Tibial nerve (tissue), 4 donors: ENCODE measurements at regions not wholly inside any gene's neighbourhood (a gene's known extent, or its start where the extent isn't known, plus 50 kb on each side); places are given as distances from the start of the nearest gene placed in this dataset.

Experiments
- DNase-seq, 2 donors: peaks; one replicate each; pipeline ENCODE4 v3.0.0-alpha.2; 2019; ENCODE audit warnings: low spot score in 2 of 2
- H3K27ac ChIP-seq, 4 donors: fragments of 200-600 bp; sonication (generic) in 3 of 4; one replicate each; pipeline ENCODE4 v1.5.1; 2017 to 2019; ENCODE audit warnings: mild to moderate bottlenecking in 1 of 4
- H3K27me3 ChIP-seq, 2 donors: fragments of 200-600 bp; sonication (generic) in 1 of 2; one replicate each; pipeline versions ENCODE4 v1.5.1 to v1.6.0; 2017 to 2019
- H3K36me3 ChIP-seq, 3 donors: fragments of 200-600 bp; sonication (generic); one replicate each; pipeline ENCODE4 v1.5.1; 2018 to 2019
- H3K4me1 ChIP-seq, 4 donors: fragments of 200-600 bp; sonication (generic) in 3 of 4; one replicate each; pipeline ENCODE4 v1.5.1; 2017 to 2019
- H3K4me3 ChIP-seq, 4 donors: fragments of 200-600 bp; sonication (generic) in 3 of 4; one replicate each; pipeline ENCODE4 v1.5.1; 2017 to 2019; ENCODE audit warnings: mild to moderate bottlenecking in 1 of 4, moderate library complexity in 1 of 4
- H3K9me3 ChIP-seq, 4 donors: fragments of 200-600 bp; sonication (generic) in 3 of 4; one replicate each; pipeline ENCODE4 v1.5.1; 2017 to 2019
- CTCF ChIP-seq, 5 experiments: fragments of 200-600 bp in 3 of 5; fragments of 450-650 bp in 2 of 5; sonication (generic) in 3 of 5; IDR thresholded peaks; one replicate each; pipeline ENCODE4 v1.5.1; 2016 to 2019; ENCODE audit warnings: antibody characterized with exemption in 5 of 5, mild to moderate bottlenecking in 3 of 5, moderate library complexity in 2 of 5
- EP300 ChIP-seq, 2 donors: sonication (generic); formaldehyde crosslinking; IDR thresholded peaks; one replicate each; pipeline ENCODE4 v1.6.1; 2017; ENCODE audit warnings: antibody characterized with exemption in 2 of 2, mild to moderate bottlenecking in 1 of 2
- POLR2A ChIP-seq, 2 donors: fragments of 450-650 bp; IDR thresholded peaks; one replicate each; pipeline ENCODE4 v1.6.1; 2017; ENCODE audit warnings: antibody characterized with exemption in 2 of 2, mild to moderate bottlenecking in 2 of 2, moderate library complexity in 2 of 2
- WGBS, 2 donors: methylation state at CpG; one replicate each; pipeline ENCODE4 v1.1.5; 2018; 5-methylcytosine and 5-hydroxymethylcytosine counted together

- H3K4me1 ChIP-seq = peaks cover 0 to 18% (median 2%) of the 10 kb centered on the region in 4 donors
- DNase-seq = no peak
- H3K4me3 ChIP-seq = no peak overlapping the region
- H3K27ac ChIP-seq = no peak overlapping the region
- no peaks in the 10 kb centered on the region for H3K27me3 ChIP-seq
- H3K36me3 ChIP-seq = no peaks in the 10 kb centered on the region
- no peaks in the 10 kb centered on the region for H3K9me3 ChIP-seq
- 92 to 100% methylated on average over 2 of the region's 2 CpGs for WGBS, 2 donors
- no peak for TF ChIP-seq CTCF (IDR thresholded peaks at IDR 0.05)
- TF ChIP-seq POLR2A (IDR thresholded peaks at IDR 0.05) = no peak
- TF ChIP-seq EP300 (IDR thresholded peaks at IDR 0.05) = no peak
Observed at GRCh38 chr5:118552731-118553360, 435.5 kb downstream of the DTWD2 start.

- Histone ChIP-seq H3K27ac (no peak overlapping the region), H3K4me3 (no peak overlapping the region), H3K27me3 (no peaks in the 10 kb centered on the region), H3K36me3 (no peaks in the 10 kb centered on the region), H3K9me3 (no peaks in the 10 kb centered on the region), H3K4me1 (peaks cover 0 to 11% (median 0%) of the 10 kb centered on the region in 4 donors)
- TF ChIP-seq EP300 (IDR thresholded peaks at IDR 0.05) = no peak
- WGBS, 2 donors = 91 to 94% methylated on average over 2 of the region's 2 CpGs
- no peak for DNase-seq
Observed at GRCh38 chr5:118552146-118552545, 436.2 kb downstream of the DTWD2 start.

GRCh38 chr5:118551716-118552115 is 436.6 kb downstream of the DTWD2 start:
- H3K27ac ChIP-seq = no peak overlapping the region
- H3K36me3 ChIP-seq = no peaks in the 10 kb centered on the region
- H3K27me3 ChIP-seq = no peaks in the 10 kb centered on the region
- peaks cover 0 to 7% (median 0%) of the 10 kb centered on the region in 4 donors for H3K4me1 ChIP-seq
- H3K9me3 ChIP-seq = no peaks in the 10 kb centered on the region
- no peak for TF ChIP-seq POLR2A (IDR thresholded peaks at IDR 0.05)
- TF ChIP-seq CTCF (IDR thresholded peaks at IDR 0.05) = no peak
- no peak for TF ChIP-seq EP300 (IDR thresholded peaks at IDR 0.05)
- no peak overlapping the region for H3K4me3 ChIP-seq
- WGBS, 2 donors = 20 to 22% methylated on average over 1 of the region's 1 CpG
- DNase-seq = no peak

GRCh38 chr5:118551031-118551430 is 437.3 kb downstream of the DTWD2 start:
- Histone ChIP-seq H3K27me3 (no peaks in the 10 kb centered on the region), H3K36me3 (no peaks in the 10 kb centered on the region), H3K9me3 (no peaks in the 10 kb centered on the region), H3K27ac (no peak overlapping the region), H3K4me1 (peaks cover 0 to under 1% (median 0%) of the 10 kb centered on the region in 4 donors), H3K4me3 (no peak overlapping the region)
- no peak for TF ChIP-seq EP300 (IDR thresholded peaks at IDR 0.05)
- TF ChIP-seq POLR2A (IDR thresholded peaks at IDR 0.05) = no peak
- no peak for TF ChIP-seq CTCF (IDR thresholded peaks at IDR 0.05)
- no peak for DNase-seq

GRCh38 chr5:118548761-118549720 is 439.3 kb downstream of the DTWD2 start:
- Histone ChIP-seq H3K4me3 (no peak overlapping the region), H3K27me3 (no peaks in the 10 kb centered on the region), H3K36me3 (no peaks in the 10 kb centered on the region), H3K4me1 (no peaks in the 10 kb centered on the region), H3K27ac (no peak overlapping the region), H3K9me3 (no peaks in the 10 kb centered on the region)
- DNase-seq = no peak
- 75 to 78% methylated on average over 2 of the region's 2 CpGs for WGBS, 2 donors
- TF ChIP-seq EP300 (IDR thresholded peaks at IDR 0.05) (no peak), POLR2A (IDR thresholded peaks at IDR 0.05) (no peak), CTCF (IDR thresholded peaks at IDR 0.05) (no peak)
